Panc1 (cell line): ENCODE measurements at regions not wholly inside any gene's neighbourhood (a gene's known extent, or its start where the extent isn't known, plus 50 kb on each side); places are given as distances from the start of the nearest gene placed in this dataset.
A peak's percentile ranks its signal among the peaks of the same experiment; 100 is the strongest.

Experiments used
- ATAC-seq: fragments of 200-7000 bp; cut with Tn5 transposase; 2 replicates; pipeline ENCODE4 v1.9.1; 2020; ENCODE audit warnings: mild to moderate bottlenecking, moderate library complexity
- BruUV-seq: library from RNA; stranded (reverse); fragments of 400-500 nt; replicated peaks from 2 replicates; lab custom pipeline; 2021; lab: Mats Ljungman, UMichigan
- CTCF ChIA-PET: fragments of 300-600 bp; sonication (Branson Sonifier 250); formaldehyde crosslinking; loops from one replicate; lab custom pipeline; 2022; ENCODE audit warnings: antibody characterized with exemption; lab: Charles Lee
- POLR2A ChIA-PET: fragments of 300-600 bp; sonication (Branson Sonifier 250); formaldehyde crosslinking; loops from one replicate; lab custom pipeline; 2022; ENCODE audit warnings: antibody characterized with exemption; lab: Charles Lee
- DNase-seq: peaks from one replicate; pipeline ENCODE4 v3.0.0-alpha.2; 2010; ENCODE audit warnings: low read depth, low spot score
- H3K27ac ChIP-seq: 2 replicates; pipeline ENCODE4 v1.5.1; 2011; ENCODE audit warnings: mild to moderate bottlenecking, low read length, inconsistent platforms
- H3K27me3 ChIP-seq: fragments of 200-500 bp; sonication (Bioruptor generic); 2 replicates; pipeline ENCODE4 v1.6.0; 2014; ENCODE audit warnings: low read length, inconsistent platforms; ENCODE audit not compliant: control insufficient read depth, insufficient read depth
- H3K36me3 ChIP-seq: fragments of 200-500 bp; sonication (Bioruptor generic); 2 replicates; pipeline ENCODE4 v1.5.1; 2014; ENCODE audit warnings: inconsistent platforms, mild to moderate bottlenecking, low read length, moderate library complexity; ENCODE audit not compliant: control insufficient read depth, insufficient read depth
- H3K4me1 ChIP-seq: 2 replicates; pipeline ENCODE4 v1.5.1; 2011; ENCODE audit warnings: inconsistent platforms, mild to moderate bottlenecking, low read length, moderate library complexity; ENCODE audit not compliant: control insufficient read depth, insufficient read depth
- H3K4me3 ChIP-seq, 2 experiments: 2 replicates each; pipeline ENCODE4 v1.5.1; 2011 to 2012; ENCODE audit warnings: low read depth in 2 of 2, low read length in 2 of 2, mild to moderate bottlenecking in 2 of 2, inconsistent platforms in 1 of 2, moderate library complexity in 1 of 2
- H3K9me3 ChIP-seq: fragments of 200-500 bp; sonication (Bioruptor generic); 2 replicates; pipeline ENCODE4 v1.5.1; 2014; ENCODE audit warnings: low read depth, mild to moderate bottlenecking, inconsistent platforms, low read length, moderate library complexity; ENCODE audit not compliant: control insufficient read depth, insufficient read depth
- CTCF ChIP-seq: fragments of 450-650 bp; IDR thresholded peaks from 2 replicates; pipeline ENCODE4 v1.5.1; 2017; ENCODE audit warnings: mild to moderate bottlenecking
- POLR2AphosphoS5 ChIP-seq: IDR thresholded peaks from 2 replicates; pipeline ENCODE4 v1.6.1; 2012; ENCODE audit warnings: mild to moderate bottlenecking, low read depth, low read length, moderate library complexity
- REST ChIP-seq, 2 experiments: IDR thresholded peaks; 2 replicates each; pipeline ENCODE4 v1.6.1; 2011 to 2012; ENCODE audit warnings: low read depth in 2 of 2, control low read depth in 1 of 2, low read length in 1 of 2, mild to moderate bottlenecking in 1 of 2, moderate library complexity in 1 of 2; ENCODE audit not compliant: insufficient read depth in 1 of 2
- SIN3A ChIP-seq: IDR thresholded peaks from 2 replicates; pipeline ENCODE4 v1.6.1; 2012; ENCODE audit warnings: low read depth, mild to moderate bottlenecking, low read length, moderate library complexity, borderline replicate concordance; ENCODE audit not compliant: insufficient read depth
- TCF7L2 ChIP-seq: IDR thresholded peaks from 2 replicates; pipeline ENCODE4 v1.6.1; 2011; ENCODE audit warnings: mild to moderate bottlenecking, low read depth, low read length, inconsistent platforms
- in situ Hi-C: cut with HindIII; loops from 2 replicates; pipeline ENCODE4 v1.10.0; 2016; ENCODE audit warnings: low sequenced_read_pairs, low pct_unique_long_range_greater_than_20kb
- intact Hi-C: fragments of 100-400 bp; cut with micrococcal nuclease; formaldehyde crosslinking; loops from one replicate; pipeline ENCODE4 v1.10.0; 2022; ENCODE audit not compliant: unreplicated experiment

GRCh38 chr6:18323935-18324705 is 59.8 kb upstream of the DEK start:
- intact Hi-C loops = loop anchor here (1.0 kb wide), 1 partner anchor 179 kb away; no protein-coding TSS in a partner anchor
- peak; percentile 92 for ATAC-seq
- no peak overlapping the region for H3K4me3 ChIP-seq
- ChIA-PET POLR2A (interaction anchor here (0.6 kb wide), 1 partner anchor 50 kb away, joined by 7 read pairs; no protein-coding TSS in a partner anchor), CTCF (interaction anchor here (0.6 to 1.6 kb wide), 6 partner anchors 27 to 711 kb away, joined by 3 to 14 read pairs (median 4); no protein-coding TSS in a partner anchor)
- no peaks in the 10 kb centered on the region for H3K27me3 ChIP-seq
- no peaks in the 10 kb centered on the region for H3K36me3 ChIP-seq
- DNase-seq = no peak
- in situ Hi-C loops = no loop called here
- TF ChIP-seq CTCF (peak; percentile 69; the same call in 1 of the 2 replicates), TCF7L2 (no peak)
- no peaks in the 10 kb centered on the region for H3K9me3 ChIP-seq
- H3K27ac ChIP-seq = no peak overlapping the region
- H3K4me1 ChIP-seq = no peaks in the 10 kb centered on the region; the same call in 1 of the 2 replicates
- BruUV-seq = no TSS peak

- no peak for DNase-seq
- Histone ChIP-seq H3K27me3 (no peaks in the 10 kb centered on the region), H3K27ac (no peak overlapping the region), H3K4me3 (no peak overlapping the region), H3K4me1 (no peaks in the 10 kb centered on the region), H3K9me3 (no peaks in the 10 kb centered on the region), H3K36me3 (no peaks in the 10 kb centered on the region)
- intact Hi-C loops = no loop called here
- POLR2A ChIA-PET = no interaction called here
- BruUV-seq = no TSS peak
- CTCF ChIA-PET = interaction anchor here (1.0 kb wide), 2 partner anchors 186 to 1484 kb away, joined by 3 to 4 read pairs; no protein-coding TSS in a partner anchor
- TF ChIP-seq POLR2AphosphoS5 (no peak), CTCF (no peak), TCF7L2 (no peak), SIN3A (no peak), REST (IDR thresholded peaks at IDR 0.05; ENCODE audit: insufficient read depth in 1 of 2, low read depth in 2 of 2, low read length in 1 of 2) (no peak)
- no peak for ATAC-seq
- in situ Hi-C loops = no loop called here
These were observed 53.5 kb upstream of the DEK start for GRCh38 chr6:18317850-18318249.
